Frontal cortex (tissue), 3 donors: ENCODE measurements at regions not wholly inside any gene's neighbourhood (a gene's known extent, or its start where the extent isn't known, plus 50 kb on each side); places are given as distances from the start of the nearest gene placed in this dataset.
"Not testable (repeated sequence)": the region's sequence is repeated elsewhere in the genome, so short reads cannot be mapped to it uniquely, and the experiment has no call there.

ENCODE experiments used
- DNase-seq, 2 donors: peaks; one replicate each; pipeline ENCODE4 v3.0.0; 2012; ENCODE audit warnings: low spot score in 2 of 2
- FAIRE-seq: peaks from 2 replicates; lab custom pipeline; 2012; peaks lifted over from hg19 to GRCh38; lab: Jason Lieb, UNC
- donor health status: control.
- donor health status: control.
- donor health status: control.

DNA sequence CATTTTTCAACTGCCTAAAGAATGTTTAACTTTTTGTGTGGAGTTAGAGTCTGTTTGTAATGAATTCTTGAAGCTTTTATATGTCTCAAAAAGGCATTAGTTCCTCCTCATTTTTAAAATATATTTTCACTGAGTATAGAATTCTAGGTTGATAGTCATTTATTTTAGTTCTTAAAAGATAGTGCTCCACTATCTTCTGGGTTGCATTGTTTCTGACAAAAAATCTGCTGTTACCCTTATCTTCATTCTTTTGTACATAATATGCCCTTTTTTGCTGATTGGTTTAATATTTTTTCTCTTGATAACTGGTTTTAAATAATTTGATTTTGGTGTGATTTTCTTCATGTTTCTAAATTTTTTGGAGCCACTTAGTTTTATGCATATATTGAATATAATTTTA lies 754.7 kb upstream of the GYPC start:
- FAIRE-seq: no peak
- no peak for DNase-seq

DNA sequence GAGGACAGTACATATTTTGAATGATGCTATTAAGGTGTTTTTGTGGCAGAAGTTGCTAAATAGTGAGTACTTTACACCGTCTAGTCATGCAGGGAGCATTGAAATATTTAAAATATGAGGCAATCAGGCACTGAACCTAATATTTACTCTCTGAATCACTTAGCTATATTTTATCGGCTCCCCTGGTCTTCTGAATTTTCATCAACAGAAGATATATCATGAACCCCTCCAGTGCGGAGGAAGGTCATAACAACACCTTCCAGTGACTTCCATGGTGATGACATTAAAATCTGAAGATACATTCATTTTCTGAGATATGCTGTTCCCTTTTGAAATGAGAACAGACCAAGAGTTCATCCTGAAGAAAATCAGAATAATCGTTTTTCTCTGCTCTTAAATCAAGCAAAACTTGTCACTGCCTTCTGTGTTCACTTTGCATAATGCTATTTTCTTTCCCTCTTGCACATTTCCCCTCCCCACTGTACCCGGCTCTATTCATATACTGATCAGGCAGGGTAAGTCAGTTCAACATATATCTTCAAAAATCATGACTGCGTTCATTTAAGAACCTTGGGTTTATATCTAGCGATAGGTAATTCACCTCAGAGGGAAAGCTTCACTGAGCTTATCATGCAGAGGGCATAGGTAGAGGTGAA lies 729.9 kb upstream of the GYPC start:
- no peak for DNase-seq
- FAIRE-seq: no peak

DNA sequence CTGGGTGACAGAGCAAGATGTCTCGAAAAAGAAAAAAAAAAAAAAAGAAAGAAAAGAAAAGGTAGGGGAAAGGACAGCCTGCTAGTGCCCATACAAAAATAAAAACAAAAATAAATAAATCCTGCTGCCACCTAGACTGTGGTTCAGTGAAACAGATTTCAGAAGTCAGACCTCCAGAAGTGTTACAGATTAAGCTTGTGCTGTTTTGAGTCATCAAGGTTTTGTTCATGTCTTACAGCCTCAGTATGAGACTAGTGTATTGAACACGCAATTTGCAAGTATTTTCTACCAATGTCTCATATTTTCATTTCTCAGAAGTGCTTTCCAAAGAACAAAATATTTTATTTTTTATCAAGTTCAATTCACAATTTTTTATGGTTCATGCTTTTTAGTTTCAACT lies 720.4 kb upstream of the GYPC start:
- DNase-seq: no peak
- no peak for FAIRE-seq

DNA sequence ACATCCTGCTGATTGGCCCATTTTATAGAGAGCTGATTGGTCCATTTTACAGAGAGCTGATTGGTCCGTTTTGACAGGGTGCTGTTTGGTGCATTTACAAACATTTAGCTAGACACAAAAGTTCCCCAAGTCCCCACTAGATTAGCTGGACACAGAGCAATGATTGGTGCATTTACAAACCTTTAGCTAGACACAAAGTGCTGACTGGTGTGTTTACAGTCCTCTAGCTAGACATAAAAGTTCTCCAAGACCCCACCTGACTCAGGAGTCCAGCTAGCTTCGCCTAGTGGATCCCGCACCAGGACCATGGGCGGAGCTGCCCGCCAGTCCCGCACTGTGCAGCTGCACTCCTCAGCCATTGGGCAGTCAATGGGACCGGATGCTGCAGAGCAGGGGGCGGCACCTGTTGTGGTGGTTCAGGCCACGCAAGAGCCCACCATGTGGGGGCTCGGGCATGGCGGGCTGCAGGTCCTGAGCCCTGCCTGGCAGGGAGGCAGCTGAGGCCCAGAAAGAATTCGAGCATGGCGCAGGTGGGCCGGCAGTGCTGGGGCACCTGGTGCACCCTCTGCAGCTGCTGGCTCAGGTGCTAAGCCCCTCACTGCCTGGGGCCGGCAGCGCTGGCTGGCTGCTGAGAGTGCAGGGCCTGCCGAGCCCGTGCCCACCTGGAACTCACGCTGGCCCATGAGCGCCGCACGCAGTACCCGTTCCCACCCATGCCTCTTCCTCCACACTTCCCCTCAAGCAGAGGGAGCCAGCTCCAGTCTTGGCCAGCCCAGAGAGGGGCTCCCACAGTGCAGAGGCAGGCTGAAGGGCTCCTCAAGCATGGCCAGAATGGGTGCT lies 713.2 kb upstream of the GYPC start:
- DNase-seq (no peak), FAIRE-seq (no peak)

DNA sequence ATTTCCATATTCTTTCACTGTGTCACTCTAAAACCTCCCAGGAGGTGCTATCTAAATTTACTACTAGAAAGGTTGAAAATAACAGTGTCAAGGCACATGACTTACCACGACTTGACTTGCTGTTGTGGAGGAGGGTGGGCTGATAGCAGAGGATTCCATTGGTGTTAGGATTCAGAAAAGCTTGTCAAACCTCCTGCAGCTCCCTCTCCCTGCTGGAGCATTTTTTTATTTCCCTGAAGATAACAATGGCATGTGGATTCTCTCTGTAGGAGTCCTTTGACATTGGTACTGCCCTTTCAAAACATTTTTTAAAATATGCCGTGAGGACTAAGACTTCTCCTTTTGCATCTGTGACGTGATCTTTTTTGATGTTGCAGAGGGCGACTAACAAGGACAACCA lies 696.9 kb upstream of the GYPC start:
- FAIRE-seq: no peak
- DNase-seq: no peak

DNA sequence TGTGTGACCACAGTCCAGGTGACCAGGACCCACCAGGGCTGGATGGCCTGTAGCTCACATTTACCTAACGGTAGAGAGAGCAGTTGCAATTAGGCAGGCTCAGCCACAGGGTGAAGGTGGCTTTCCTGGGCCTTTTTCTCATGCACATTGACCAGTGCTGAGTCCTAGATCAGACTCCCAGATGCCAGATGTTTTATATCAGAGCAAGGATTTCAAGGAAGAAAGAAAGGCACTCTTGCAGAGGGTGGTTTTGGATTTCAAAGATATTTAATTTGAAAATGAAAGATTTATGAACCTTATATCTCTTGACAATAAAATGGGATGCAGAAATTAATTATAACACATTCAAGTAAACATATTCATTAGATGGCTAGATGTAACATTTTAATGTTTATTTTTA lies 694.2 kb upstream of the GYPC start:
- FAIRE-seq (no peak), DNase-seq (no peak)

DNA sequence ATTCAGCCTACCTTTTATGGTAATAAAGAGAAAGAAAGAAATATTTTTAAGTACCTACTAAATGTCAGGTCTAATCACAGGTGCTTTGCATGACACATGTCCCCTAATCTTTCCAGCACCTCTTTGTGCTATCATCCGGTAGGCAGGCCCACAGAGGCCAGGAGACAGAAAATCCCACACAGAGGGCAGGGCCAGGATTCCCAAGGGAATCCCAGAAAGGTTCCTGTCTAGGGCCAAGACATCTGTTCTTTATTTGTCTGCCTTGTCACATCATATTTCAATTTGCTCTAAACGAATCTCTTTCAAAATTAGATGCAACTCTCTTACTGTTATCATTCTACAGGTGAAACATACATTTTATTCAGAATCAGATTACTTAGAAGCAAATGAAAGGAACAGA lies 676.1 kb upstream of the GYPC start:
- DNase-seq: no peak
- no peak for FAIRE-seq

DNA sequence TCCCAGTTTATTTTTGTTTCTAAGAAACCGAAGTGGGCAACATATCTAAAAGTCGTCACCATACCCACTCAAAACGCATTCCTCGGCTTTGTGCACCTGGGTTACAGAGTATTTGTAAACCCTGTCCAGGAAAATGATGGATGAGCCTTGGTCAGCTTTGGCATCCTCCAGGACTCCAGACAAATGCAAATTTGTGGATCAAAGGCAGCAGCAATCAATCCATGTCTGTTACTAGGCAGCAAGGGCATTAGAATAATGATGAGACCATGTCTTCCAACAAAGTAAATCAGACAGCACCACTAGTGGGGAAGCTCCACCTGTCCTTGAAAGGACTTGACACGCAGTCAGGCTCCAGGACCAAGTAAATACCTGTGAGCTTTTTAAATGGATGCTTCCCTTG lies 672.6 kb upstream of the GYPC start:
- no peak for DNase-seq
- no peak for FAIRE-seq

DNA sequence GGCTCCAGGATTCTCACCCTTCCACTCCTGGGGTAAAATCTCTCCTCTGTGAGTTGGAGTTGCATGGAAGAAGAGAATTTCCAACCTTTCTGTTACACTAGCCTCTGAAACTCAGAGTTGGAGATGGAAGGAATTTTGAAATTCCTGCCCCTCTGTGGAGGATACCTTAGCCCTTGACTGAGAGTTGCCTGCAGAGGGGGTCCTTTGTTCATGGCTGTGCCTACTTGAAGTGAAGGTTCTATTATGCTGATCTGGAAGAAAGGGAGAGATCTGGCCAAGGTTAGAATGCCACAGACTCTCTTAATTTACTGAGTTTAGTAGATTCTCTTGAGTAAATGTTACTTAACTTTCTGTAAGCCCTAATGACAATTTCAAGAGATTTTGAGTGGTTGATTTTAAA lies 626.6 kb upstream of the GYPC start:
- DNase-seq (no peak), FAIRE-seq (no peak)

DNA sequence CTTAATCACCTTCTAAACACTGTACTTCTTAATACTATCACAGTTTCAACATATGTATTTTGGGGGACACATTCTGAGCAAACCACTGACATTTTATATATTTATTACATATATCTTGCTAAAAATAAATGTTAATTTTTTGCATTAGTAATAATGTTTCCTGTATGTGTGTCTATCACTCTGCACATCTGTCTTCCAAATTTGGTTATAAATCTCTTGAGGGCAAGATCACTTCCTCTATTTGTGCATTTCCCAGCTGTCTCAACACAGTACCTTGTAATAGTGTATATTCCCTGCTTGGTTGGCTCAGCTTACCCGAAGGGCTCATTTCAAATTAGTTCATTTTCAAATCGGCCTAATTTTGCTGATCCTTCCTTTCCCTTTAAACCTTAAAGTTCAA lies 617.1 kb upstream of the GYPC start:
- no peak for DNase-seq
- FAIRE-seq: no peak

DNA sequence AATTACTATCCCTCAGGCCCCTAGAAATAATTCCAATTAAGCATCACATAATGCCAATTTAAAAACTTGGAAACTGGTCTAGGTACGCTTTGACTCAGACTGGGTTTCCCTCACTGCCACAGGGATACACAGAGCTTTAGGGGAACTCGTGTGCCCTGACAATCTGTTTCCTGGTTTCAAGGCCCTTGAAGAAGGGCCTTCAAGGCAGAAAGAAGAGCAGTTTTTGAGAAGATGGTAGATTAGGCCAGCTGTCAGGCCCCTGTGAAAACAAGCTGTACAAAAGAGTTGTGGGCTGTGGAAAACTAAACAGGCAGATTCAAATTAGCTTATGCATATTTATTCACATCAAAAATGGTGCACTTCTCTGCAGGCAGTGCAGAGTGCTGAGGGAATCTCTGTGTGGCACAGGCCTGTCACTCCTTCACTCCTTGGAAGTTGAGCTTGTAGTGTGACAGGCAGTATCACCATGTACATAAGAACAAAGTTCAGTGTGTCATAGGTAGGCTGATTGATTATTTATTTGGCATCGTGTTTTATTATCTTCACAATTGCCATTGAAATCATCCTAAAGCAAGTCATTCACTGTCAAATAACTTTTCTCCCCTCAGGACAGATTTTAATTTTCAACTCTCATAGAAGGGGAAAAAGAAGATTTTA lies 614.4 kb upstream of the GYPC start:
- FAIRE-seq (no peak), DNase-seq (no peak)

DNA sequence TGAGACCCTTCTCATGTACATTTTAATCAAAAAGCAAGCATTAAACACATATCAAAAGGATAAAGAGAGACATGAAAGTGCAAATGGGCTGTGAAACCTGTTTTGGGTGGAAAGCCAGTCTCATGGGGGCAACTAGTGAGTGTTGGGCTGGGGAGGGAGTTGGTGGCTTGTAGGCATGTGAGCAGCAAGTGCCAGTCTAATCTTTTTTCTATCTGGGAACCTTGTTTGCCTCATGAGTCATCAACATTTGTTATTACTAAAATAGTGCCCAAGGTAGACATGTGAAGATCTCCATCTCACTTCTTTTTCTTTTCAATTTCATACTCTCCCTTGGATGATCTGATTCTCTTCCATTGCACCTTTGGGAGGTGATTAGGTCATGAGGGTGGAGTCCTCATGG lies 613.9 kb upstream of the GYPC start:
- DNase-seq (no peak), FAIRE-seq (no peak)

DNA sequence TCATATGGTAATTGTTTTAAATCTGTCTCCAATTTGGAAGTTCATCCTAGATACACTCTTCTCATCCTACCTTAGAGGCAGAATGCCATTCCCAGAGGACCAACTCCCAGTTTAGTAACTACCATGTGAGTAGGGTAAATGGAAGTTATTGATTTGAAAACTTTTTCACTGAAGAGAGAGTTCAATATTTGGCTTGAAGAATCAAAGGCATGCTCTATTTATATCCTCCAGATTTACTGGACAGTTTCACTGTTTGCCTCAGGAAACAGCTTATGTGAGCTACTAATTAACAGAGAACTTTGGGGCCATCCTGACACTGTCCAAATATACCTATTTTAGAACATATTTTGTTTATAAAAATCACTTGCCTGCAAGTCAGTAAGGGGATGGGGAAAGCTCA lies 607.2 kb upstream of the GYPC start:
- no peak for DNase-seq
- FAIRE-seq: no peak

DNA sequence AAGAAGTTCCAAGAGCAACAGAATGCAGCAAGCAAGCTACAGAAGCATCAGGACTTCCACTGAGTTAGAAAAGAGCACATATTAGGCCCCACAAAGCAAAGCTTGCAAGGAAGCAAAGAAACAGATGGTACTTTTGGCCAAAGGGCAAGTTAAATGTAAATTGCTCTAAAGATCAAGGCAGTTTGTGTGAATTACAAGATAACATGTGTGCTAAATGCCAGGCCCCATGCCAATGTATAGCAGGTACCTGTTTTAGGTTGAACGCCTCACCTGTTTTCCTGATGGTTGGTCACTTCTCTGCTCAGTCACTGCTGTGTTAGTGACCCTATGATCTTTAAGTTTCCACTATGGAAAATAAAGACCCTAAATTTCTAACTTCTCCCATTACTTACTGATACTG lies 606.5 kb upstream of the GYPC start:
- no peak for FAIRE-seq

DNA sequence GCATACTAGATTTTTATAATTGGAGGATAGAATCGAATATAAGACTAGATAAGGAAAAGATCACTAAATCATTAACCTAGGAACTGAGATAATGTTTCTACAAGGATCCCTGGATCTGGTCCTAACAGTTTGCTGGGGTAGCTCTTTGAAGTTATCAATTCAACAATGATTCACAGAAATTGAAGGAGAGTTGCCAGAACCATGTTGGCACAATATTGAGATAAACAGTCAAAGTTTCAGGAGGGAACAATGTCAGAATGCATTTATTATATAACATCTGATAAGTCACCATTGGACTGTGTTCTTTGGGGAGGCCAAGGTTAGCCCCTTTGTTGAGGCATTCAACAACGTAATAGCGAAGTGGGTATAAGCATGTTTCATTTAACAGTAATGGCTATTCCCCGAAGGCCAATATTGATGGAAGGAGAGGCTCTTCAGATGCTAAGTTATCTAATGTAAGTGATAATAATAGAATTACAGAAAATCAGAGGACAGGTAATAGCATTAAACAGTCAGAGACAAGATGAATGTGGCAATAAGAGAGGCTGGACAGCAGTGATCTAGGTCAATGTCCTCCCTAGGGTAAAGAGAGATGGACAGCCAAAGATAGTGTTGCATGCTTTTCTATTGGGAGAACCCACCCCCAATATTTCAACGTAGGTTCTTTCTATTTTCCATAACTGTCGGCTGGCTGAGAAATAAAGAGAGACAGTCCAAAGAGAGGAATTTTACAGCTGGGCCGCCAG lies 604.8 kb upstream of the GYPC start:
- FAIRE-seq: no peak
- DNase-seq: no peak

More for the DNA sequence above, 606.5 kb upstream of the GYPC start:
- no peak for DNase-seq

DNA sequence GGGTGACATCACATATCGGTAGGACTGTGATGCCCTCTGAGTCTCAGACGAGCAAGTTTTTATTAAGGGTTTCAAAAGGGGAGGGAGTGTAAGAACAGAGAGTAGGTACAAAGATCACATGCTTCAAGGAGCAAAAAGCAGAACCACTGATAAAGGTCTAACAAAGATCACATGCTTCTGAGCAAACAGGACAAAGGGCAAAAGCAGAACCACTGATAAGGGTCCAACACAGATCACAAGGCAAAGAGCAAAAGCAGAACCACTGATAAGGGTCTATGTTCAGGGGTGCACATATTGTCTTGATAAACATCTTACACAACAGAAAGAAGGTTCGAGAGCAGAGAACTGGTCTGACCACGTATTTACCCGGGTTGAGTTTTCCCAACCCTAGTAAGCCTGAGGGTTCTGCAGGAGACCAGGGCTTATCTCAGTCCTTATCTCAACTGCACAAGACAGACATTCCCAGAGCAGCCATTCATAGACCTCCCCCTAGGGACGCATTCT lies 604.2 kb upstream of the GYPC start:
- not testable (repeated sequence) for FAIRE-seq, DNase-seq

DNA sequence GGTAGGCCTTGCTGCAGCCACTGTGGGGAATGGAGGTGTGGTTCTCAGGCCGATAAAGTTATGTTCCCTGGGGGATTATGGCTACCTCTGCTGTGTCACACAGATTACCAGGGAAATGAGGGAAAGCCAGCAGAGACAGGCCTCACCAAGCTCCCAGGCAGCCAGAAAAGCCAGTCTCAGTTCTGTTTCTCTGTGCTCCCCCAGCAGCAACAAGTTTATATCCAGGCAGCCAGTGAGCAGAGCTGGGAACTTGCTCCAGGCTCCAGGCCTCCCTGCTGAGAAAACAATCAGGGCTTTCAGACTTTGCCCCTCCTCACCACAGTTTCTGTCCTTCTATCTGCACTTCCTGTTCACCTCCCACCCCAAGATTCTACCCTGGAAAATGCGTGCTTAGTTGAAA lies 596.6 kb upstream of the GYPC start:
- FAIRE-seq (no peak), DNase-seq (no peak)

DNA sequence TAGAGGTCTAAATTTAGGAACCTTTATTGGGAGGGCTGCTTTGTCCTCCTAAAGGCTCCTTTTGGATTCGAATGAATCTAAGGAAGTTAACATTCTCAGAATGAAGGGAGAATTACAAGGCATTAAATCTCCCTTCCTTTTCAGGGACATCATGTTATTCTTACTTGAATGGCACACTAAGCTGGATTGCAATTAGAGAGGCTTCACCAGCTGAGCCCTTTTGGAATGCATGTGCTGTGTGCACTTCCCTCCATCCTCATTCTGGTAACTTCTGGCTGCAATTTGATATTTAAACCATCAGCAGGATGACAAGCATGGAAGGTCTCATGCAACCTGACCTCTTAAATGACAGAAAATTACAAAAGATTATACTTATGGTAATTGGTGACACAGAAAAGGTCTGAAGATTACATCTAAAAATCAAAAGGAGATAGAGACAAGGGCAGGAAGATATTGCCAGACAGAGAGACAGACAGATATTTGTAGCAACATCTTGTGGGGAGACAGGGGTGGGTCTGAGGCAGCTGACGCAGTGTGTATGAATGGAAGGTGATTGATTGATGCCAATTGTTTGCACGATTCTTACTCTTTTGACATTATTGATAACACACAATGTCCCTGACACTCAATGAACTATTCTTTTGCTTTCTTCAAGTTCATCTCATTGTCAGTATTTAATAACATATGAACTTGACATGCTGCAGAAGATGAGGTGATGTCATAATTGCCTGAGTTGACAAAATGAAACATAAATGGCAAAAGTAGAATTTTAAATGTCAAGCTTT lies 570.8 kb upstream of the GYPC start:
- DNase-seq (no peak), FAIRE-seq (no peak)

DNA sequence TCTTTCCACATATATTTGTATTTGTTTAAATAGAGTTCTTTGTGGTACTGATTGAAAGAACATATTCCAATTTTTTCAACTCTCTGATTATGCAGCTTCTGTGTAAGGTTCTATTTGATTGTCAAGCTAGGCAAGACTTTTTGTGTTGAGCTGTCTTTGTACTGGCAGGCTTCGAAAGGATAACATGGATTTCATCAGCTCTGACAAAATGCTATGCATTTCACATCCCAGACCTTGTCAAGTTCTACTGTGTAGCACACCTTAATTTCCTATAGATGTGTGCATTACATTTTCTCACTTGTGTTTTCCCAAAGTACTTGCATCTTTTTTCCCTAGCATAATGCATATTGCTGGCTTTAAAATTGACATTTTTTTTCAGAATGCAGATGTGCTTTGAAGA lies 555.0 kb upstream of the GYPC start:
- FAIRE-seq (no peak), DNase-seq (no peak)

DNA sequence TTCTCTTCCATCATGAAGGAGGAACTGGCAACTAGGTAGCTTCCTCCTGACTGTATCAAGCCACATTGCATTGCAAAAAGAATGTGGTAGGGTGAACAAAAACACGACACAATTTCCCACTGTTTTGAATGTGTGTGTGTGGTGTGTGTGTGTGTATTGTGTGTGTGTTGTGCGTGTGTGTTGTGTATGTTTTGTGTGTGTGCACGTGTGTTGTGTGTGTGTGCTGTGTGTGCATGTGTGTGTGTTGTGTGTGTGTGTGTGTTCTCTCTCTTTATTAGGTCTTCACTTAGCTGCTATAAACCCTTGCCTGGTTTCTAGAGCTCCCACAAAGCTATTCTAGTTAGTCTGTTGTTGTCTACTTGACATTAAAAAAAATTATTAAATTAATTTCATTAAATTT lies 550.0 kb upstream of the GYPC start:
- FAIRE-seq: no peak
- DNase-seq: no peak
